GM23338 (cell line): ENCODE measurements at regions not wholly inside any gene's neighbourhood (a gene's known extent, or its start where the extent isn't known, plus 50 kb on each side); places are given as distances from the start of the nearest gene placed in this dataset.

Experiments
- ATAC-seq: fragments of 200-7000 bp; cut with Tn5 transposase; 3 replicates; pipeline ENCODE4 v1.9.1; 2020
- DNase-seq: peaks from one replicate; pipeline ENCODE4 v3.0.0-alpha.2; 2015; ENCODE audit warnings: low spot score
- H2AFZ ChIP-seq: fragments of 200-600 bp; sonication (generic); 2 replicates; pipeline ENCODE4 v1.8.0; 2016; ENCODE audit warnings: antibody characterized with exemption, mild to moderate bottlenecking, moderate library complexity
- H3F3A ChIP-seq: fragments of 200-600 bp; sonication (generic); replicated peaks from 2 replicates; pipeline ENCODE4 v1.8.0; 2017; ENCODE audit warnings: antibody characterized with exemption, mixed run types, low read depth
- H3K27ac ChIP-seq: fragments of 200-600 bp; sonication (generic); 2 replicates; pipeline ENCODE4 v1.6.1; 2016; ENCODE audit warnings: low read depth
- H3K27me3 ChIP-seq: fragments of 200-600 bp; sonication (generic); 2 replicates; pipeline ENCODE4 v1.8.0; 2016; ENCODE audit warnings: mild to moderate bottlenecking, mixed run types, moderate library complexity; ENCODE audit not compliant: insufficient read depth
- H3K36me3 ChIP-seq: fragments of 200-600 bp; sonication (generic); 2 replicates; pipeline ENCODE4 v1.8.0; 2016; ENCODE audit warnings: mild to moderate bottlenecking; ENCODE audit not compliant: insufficient read depth
- H3K4me1 ChIP-seq: fragments of 200-600 bp; sonication (generic); 2 replicates; pipeline ENCODE4 v1.8.0; 2016; ENCODE audit warnings: mild to moderate bottlenecking, moderate library complexity; ENCODE audit not compliant: insufficient read depth
- H3K4me2 ChIP-seq: fragments of 200-600 bp; sonication (generic); 2 replicates; pipeline ENCODE4 v1.7.1; 2017; ENCODE audit warnings: mixed run types
- H3K4me3 ChIP-seq: fragments of 200-600 bp; sonication (generic); 2 replicates; pipeline ENCODE4 v1.6.1; 2016; ENCODE audit warnings: mixed run types
- H3K79me2 ChIP-seq: fragments of 200-600 bp; sonication (generic); replicated peaks from 2 replicates; pipeline ENCODE4 v1.8.0; 2017; ENCODE audit warnings: mild to moderate bottlenecking; ENCODE audit not compliant: insufficient read depth
- H3K9me2 ChIP-seq: fragments of 200-600 bp; sonication (generic); 2 replicates; pipeline ENCODE4 v1.8.0; 2017; ENCODE audit not compliant: insufficient read depth
- H4K20me1 ChIP-seq: fragments of 200-600 bp; sonication (generic); replicated peaks from 2 replicates; pipeline ENCODE4 v1.8.0; 2017; ENCODE audit warnings: mild to moderate bottlenecking; ENCODE audit not compliant: insufficient read depth
- H3K27ac Mint-ChIP-seq: 2 replicates; pipeline ENCODE4 v1.8.0; 2020; ENCODE audit warnings: inconsistent platforms, mild to moderate bottlenecking, moderate library complexity, mixed read lengths
- H3K27me3 Mint-ChIP-seq: 3 replicates; pipeline ENCODE4 v1.8.0; 2022; ENCODE audit warnings: low read depth, mild to moderate bottlenecking, moderate library complexity, mixed read lengths, inconsistent platforms; ENCODE audit not compliant: insufficient read depth, poor library complexity
- H3K36me3 Mint-ChIP-seq: 3 replicates; pipeline ENCODE4 v1.8.0; 2021; ENCODE audit warnings: low read depth, mild to moderate bottlenecking, inconsistent platforms, moderate library complexity, mixed read lengths
- H3K4me1 Mint-ChIP-seq: 3 replicates; pipeline ENCODE4 v1.8.0; 2020; ENCODE audit warnings: mild to moderate bottlenecking, inconsistent platforms, mixed read lengths
- H3K4me3 Mint-ChIP-seq: 3 replicates; pipeline ENCODE4 v1.8.0; 2021; ENCODE audit warnings: moderate library complexity, mild to moderate bottlenecking, inconsistent platforms, mixed read lengths
- H3K9me3 Mint-ChIP-seq: 3 replicates; pipeline ENCODE4 v1.8.0; 2020; ENCODE audit warnings: moderate library complexity, mild to moderate bottlenecking, inconsistent platforms, mixed read lengths
- CTCF ChIP-seq, 2 experiments: fragments of 200-600 bp in 1 of 2; sonication (generic) in 1 of 2; conservative IDR thresholded peaks; 2 replicates each; pipeline versions ENCODE4 v1.5.1 to v1.6.1; 2016 to 2017; ENCODE audit warnings: antibody characterized with exemption in 2 of 2, low read depth in 2 of 2, mild to moderate bottlenecking in 2 of 2, moderate library complexity in 1 of 2
- ETS1 ChIP-seq: IDR thresholded peaks from 2 replicates; pipeline ENCODE4 v1.6.1; 2016; ENCODE audit warnings: antibody characterized with exemption
- EZH2 ChIP-seq: fragments of 200-600 bp; sonication (generic); IDR thresholded peaks from one replicate; pipeline ENCODE4 v1.8.0; 2017; ENCODE audit warnings: antibody characterized with exemption, mild to moderate bottlenecking, low read depth; ENCODE audit not compliant: unreplicated experiment
- EZH2phosphoT487 ChIP-seq: fragments of 200-600 bp; sonication (generic); IDR thresholded peaks from one replicate; pipeline ENCODE4 v1.8.1; 2018; ENCODE audit warnings: antibody characterized with exemption; ENCODE audit not compliant: unreplicated experiment
- JUNB ChIP-seq: IDR thresholded peaks from one replicate; pipeline ENCODE4 v1.6.1; 2016; ENCODE audit warnings: antibody characterized with exemption; ENCODE audit not compliant: unreplicated experiment
- NANOG ChIP-seq: IDR thresholded peaks from 2 replicates; pipeline ENCODE4 v1.6.1; 2016; ENCODE audit warnings: antibody characterized with exemption, borderline replicate concordance
- POLR2AphosphoS5 ChIP-seq: IDR thresholded peaks from 2 replicates; pipeline ENCODE4 v1.6.1; 2016; ENCODE audit warnings: antibody characterized with exemption, low read depth
- ZNF114 ChIP-seq: fragments of 250-450 bp; sonication (Bioruptor Pico); IDR thresholded peaks from 2 replicates; pipeline ENCODE4 v1.5.0; 2020; ENCODE audit warnings: mild to moderate bottlenecking, moderate library complexity
- TF ChIP-seq, protein P1 (sequence below): IDR thresholded peaks from one replicate; pipeline ENCODE4 v1.6.1; 2018; ENCODE audit warnings: antibody characterized with exemption; ENCODE audit not compliant: unreplicated experiment
- TF ChIP-seq, protein P2 (sequence below): fragments of 250-450 bp; sonication (Bioruptor Pico); IDR thresholded peaks from 2 replicates; pipeline ENCODE4 v1.5.0; 2020; ENCODE audit warnings: mild to moderate bottlenecking, moderate library complexity

DNA sequence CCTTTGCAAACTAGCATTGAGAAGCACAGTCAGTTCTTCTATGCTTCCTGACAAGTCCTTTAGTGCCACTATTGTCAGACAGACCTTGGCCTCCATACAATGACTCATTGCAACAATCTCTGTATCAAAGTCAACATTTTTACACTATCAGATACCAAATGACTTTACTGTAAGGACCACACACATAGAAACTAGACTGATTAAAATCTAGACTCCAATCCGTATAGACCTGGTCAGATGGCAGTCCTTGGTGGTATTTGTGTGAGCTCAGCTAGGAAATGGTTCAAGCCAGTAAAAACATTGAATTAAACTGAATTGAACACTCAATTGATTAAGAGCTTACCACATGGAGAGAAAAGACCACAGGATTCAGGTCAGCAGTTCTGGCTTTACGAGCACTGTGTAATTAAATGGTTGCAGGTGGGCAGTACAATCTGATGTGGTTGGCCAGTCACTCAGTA is 549.8 kb upstream of the LCORL start:
- Histone ChIP-seq H3K36me3 (no peaks in the 10 kb centered on the region), H3K4me1 (no peaks in the 10 kb centered on the region), H3K4me2 (no peak overlapping the region), H3K27me3 (no peaks in the 10 kb centered on the region), H2AFZ (no peak overlapping the region), H3K79me2 (no peaks in the 10 kb centered on the region), H3K4me3 (no peak overlapping the region), H3K9me2 (no peaks in the 10 kb centered on the region), H4K20me1 (no peaks in the 10 kb centered on the region), H3K27ac (no peak overlapping the region), H3F3A (no peaks in the 10 kb centered on the region)
- Mint-ChIP-seq H3K36me3 (no peaks in the 10 kb centered on the region), H3K9me3 (no peaks in the 10 kb centered on the region), H3K4me1 (no peaks in the 10 kb centered on the region), H3K27ac (no peak overlapping the region), H3K27me3 (peaks cover 2% of the 10 kb centered on the region), H3K4me3 (no peak overlapping the region)
- no peak for ATAC-seq
- no peak for DNase-seq
- TF ChIP-seq JUNB: no peak

DNA sequence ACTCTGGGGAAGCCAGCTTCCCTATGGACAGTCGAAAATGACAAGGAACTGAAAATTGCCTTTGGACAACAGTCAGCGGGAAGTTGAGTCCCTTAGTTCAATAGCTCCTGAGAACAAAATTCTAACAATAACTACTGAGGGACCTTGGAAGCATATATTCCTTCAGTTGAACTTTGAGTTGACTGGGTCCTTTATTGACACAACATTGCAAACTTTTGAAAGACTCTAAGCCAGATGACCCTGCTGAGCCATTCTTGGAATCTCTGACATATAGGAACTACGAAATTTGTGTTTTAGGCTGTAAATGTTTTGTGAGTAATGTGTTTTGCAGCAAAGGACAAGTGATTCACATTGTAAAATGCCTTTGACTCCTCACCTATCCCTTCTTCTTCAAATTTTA is 548.8 kb upstream of the LCORL start:
- DNase-seq (no peak), ATAC-seq (no peak)
- Histone ChIP-seq H3F3A (no peaks in the 10 kb centered on the region), H3K4me1 (no peaks in the 10 kb centered on the region), H3K79me2 (no peaks in the 10 kb centered on the region), H2AFZ (no peak overlapping the region), H3K27ac (no peak overlapping the region), H3K9me2 (no peaks in the 10 kb centered on the region), H3K4me2 (no peak overlapping the region), H3K27me3 (no peaks in the 10 kb centered on the region), H3K4me3 (no peak overlapping the region), H4K20me1 (no peaks in the 10 kb centered on the region), H3K36me3 (no peaks in the 10 kb centered on the region)
- Mint-ChIP-seq H3K36me3 (no peaks in the 10 kb centered on the region), H3K27me3 (peaks cover 2% of the 10 kb centered on the region), H3K4me1 (no peaks in the 10 kb centered on the region), H3K9me3 (no peaks in the 10 kb centered on the region), H3K4me3 (no peak overlapping the region), H3K27ac (no peak overlapping the region)
- TF ChIP-seq EZH2 (no peak), CTCF (conservative IDR thresholded peaks at IDR 0.05; ENCODE audit: low read depth in 2 of 2) (no peak), POLR2AphosphoS5 (no peak), NANOG (no peak), ETS1 (no peak), ZNF114 (no peak), JUNB (no peak), EZH2phosphoT487 (no peak)
- TF ChIP-seq, protein P1, sequence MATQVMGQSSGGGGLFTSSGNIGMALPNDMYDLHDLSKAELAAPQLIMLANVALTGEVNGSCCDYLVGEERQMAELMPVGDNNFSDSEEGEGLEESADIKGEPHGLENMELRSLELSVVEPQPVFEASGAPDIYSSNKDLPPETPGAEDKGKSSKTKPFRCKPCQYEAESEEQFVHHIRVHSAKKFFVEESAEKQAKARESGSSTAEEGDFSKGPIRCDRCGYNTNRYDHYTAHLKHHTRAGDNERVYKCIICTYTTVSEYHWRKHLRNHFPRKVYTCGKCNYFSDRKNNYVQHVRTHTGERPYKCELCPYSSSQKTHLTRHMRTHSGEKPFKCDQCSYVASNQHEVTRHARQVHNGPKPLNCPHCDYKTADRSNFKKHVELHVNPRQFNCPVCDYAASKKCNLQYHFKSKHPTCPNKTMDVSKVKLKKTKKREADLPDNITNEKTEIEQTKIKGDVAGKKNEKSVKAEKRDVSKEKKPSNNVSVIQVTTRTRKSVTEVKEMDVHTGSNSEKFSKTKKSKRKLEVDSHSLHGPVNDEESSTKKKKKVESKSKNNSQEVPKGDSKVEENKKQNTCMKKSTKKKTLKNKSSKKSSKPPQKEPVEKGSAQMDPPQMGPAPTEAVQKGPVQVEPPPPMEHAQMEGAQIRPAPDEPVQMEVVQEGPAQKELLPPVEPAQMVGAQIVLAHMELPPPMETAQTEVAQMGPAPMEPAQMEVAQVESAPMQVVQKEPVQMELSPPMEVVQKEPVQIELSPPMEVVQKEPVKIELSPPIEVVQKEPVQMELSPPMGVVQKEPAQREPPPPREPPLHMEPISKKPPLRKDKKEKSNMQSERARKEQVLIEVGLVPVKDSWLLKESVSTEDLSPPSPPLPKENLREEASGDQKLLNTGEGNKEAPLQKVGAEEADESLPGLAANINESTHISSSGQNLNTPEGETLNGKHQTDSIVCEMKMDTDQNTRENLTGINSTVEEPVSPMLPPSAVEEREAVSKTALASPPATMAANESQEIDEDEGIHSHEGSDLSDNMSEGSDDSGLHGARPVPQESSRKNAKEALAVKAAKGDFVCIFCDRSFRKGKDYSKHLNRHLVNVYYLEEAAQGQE: no peak
- TF ChIP-seq, protein P2, sequence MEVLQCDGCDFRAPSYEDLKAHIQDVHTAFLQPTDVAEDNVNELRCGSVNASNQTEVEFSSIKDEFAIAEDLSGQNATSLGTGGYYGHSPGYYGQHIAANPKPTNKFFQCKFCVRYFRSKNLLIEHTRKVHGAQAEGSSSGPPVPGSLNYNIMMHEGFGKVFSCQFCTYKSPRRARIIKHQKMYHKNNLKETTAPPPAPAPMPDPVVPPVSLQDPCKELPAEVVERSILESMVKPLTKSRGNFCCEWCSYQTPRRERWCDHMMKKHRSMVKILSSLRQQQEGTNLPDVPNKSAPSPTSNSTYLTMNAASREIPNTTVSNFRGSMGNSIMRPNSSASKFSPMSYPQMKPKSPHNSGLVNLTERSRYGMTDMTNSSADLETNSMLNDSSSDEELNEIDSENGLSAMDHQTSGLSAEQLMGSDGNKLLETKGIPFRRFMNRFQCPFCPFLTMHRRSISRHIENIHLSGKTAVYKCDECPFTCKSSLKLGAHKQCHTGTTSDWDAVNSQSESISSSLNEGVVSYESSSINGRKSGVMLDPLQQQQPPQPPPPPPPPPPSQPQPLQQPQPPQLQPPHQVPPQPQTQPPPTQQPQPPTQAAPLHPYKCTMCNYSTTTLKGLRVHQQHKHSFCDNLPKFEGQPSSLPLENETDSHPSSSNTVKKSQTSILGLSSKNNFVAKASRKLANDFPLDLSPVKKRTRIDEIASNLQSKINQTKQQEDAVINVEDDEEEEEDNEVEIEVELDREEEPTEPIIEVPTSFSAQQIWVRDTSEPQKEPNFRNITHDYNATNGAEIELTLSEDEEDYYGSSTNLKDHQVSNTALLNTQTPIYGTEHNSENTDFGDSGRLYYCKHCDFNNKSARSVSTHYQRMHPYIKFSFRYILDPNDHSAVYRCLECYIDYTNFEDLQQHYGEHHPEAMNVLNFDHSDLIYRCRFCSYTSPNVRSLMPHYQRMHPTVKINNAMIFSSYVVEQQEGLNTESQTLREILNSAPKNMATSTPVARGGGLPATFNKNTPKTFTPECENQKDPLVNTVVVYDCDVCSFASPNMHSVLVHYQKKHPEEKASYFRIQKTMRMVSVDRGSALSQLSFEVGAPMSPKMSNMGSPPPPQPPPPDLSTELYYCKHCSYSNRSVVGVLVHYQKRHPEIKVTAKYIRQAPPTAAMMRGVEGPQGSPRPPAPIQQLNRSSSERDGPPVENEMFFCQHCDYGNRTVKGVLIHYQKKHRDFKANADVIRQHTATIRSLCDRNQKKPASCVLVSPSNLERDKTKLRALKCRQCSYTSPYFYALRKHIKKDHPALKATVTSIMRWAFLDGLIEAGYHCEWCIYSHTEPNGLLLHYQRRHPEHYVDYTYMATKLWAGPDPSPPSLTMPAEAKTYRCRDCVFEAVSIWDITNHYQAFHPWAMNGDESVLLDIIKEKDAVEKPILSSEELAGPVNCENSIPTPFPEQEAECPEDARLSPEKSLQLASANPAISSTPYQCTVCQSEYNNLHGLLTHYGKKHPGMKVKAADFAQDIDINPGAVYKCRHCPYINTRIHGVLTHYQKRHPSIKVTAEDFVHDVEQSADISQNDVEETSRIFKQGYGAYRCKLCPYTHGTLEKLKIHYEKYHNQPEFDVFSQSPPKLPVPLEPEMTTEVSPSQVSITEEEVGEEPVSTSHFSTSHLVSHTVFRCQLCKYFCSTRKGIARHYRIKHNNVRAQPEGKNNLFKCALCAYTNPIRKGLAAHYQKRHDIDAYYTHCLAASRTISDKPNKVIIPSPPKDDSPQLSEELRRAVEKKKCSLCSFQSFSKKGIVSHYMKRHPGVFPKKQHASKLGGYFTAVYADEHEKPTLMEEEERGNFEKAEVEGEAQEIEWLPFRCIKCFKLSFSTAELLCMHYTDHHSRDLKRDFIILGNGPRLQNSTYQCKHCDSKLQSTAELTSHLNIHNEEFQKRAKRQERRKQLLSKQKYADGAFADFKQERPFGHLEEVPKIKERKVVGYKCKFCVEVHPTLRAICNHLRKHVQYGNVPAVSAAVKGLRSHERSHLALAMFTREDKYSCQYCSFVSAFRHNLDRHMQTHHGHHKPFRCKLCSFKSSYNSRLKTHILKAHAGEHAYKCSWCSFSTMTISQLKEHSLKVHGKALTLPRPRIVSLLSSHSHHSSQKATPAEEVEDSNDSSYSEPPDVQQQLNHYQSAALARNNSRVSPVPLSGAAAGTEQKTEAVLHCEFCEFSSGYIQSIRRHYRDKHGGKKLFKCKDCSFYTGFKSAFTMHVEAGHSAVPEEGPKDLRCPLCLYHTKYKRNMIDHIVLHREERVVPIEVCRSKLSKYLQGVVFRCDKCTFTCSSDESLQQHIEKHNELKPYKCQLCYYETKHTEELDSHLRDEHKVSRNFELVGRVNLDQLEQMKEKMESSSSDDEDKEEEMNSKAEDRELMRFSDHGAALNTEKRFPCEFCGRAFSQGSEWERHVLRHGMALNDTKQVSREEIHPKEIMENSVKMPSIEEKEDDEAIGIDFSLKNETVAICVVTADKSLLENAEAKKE (CRISPR knock-in tag): no peak
